ENCODE measurements at regions not wholly inside any gene's neighbourhood (a gene's known extent, or its start where the extent isn't known, plus 50 kb on each side); places are given as distances from the start of the nearest gene placed in this dataset.

DNA sequence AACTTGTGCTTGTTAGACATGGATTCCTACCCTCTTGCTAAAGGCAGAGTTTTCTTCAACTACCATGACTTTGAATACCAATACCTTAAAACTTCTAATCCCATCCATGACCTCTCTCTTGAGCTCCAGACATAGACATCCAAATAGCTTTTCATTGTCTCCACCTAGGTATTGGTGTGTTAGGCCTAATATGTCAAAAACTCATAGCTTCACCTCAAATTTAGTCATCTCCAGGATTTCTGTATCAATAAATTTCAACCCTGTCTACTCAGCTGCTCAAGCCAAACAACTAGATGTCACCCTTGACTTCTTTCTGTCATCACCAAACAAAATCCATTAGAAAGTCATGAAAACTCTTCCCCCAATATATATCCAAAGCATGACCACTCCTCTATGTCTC, 617.7 kb upstream of the GRIA3 start:
- no peak for TF ChIP-seq POLR2A (IDR thresholded peaks at IDR 0.05)
- TF ChIP-seq, protein P1, sequence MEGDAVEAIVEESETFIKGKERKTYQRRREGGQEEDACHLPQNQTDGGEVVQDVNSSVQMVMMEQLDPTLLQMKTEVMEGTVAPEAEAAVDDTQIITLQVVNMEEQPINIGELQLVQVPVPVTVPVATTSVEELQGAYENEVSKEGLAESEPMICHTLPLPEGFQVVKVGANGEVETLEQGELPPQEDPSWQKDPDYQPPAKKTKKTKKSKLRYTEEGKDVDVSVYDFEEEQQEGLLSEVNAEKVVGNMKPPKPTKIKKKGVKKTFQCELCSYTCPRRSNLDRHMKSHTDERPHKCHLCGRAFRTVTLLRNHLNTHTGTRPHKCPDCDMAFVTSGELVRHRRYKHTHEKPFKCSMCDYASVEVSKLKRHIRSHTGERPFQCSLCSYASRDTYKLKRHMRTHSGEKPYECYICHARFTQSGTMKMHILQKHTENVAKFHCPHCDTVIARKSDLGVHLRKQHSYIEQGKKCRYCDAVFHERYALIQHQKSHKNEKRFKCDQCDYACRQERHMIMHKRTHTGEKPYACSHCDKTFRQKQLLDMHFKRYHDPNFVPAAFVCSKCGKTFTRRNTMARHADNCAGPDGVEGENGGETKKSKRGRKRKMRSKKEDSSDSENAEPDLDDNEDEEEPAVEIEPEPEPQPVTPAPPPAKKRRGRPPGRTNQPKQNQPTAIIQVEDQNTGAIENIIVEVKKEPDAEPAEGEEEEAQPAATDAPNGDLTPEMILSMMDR (IDR thresholded peaks at IDR 0.05) = no peak
